ENCODE measurements at regions not wholly inside any gene's neighbourhood (a gene's known extent, or its start where the extent isn't known, plus 50 kb on each side); places are given as distances from the start of the nearest gene placed in this dataset.
A peak's percentile ranks its signal among the peaks of the same experiment; 100 is the strongest.

DNA sequence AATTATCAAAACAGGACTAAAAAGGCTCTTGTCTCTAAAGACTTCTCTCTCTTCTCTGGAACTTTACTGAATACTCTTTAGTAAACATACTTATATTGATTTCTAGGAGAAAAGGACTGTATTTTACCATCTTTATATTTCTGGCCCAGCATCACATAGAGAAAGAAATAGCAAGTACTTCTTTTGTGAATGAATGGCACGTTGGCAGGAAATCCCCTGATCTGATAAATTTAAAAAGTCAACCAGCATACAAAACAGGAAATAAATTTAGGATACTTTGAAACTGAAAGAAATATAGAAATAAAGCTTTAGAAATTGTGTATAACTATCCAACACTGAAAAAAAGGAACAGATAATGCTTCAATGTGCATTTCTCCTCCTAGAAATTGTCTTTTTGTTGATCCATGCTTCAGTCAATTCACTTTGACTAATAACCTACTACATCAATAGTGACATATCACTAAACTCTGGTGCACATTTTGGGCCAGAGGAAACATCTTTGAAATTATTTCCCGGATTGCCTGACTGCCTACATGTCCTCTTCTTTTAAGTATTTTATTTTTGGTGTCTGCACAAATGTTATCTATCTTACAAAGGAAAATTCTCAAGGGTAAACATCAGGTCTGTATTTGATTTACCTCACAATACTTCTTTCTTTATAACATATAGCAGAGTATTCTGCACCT, 183.5 kb upstream of the FSTL5 start:
- DNase-seq: no peak

DNA sequence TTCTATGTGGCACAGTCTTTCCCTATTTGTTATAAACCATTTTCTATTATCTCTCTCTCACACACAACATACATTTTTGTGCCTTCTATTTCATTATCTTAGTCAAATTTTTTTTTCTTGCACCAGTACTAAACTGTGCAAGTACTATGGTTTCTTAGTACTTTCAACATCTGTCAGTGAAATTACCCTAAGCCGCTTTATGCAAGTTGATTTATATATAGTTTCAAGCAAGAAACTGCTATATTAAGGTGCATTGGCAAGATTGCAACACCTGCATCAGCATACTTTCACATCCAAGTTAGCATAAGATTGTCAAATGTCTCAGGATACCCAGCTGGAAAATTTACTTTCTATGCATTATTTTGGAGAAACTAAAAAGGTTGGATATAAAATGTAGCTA, 180.2 kb upstream of the FSTL5 start:
- no peak for DNase-seq

DNA sequence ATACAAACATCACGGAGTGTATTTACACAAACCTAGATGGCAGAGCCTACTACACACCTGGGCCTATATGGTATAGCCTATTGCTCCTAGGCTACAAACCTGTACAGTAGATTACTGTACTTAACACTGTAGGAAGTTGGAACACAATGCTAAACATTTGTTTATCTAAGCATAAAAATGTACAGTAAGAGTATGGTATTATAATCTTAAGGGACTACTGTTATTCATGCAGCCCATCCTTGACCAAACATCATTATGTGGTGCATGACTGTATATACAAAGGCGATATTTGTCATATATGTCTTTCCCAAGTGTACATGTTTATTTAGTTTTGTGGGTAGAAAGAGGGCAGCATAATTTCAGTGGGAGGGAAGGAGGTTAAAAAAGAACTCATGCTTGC, 177.7 kb upstream of the FSTL5 start:
- DNase-seq: no peak

- no peak for DNase-seq
These were observed 160.1 kb upstream of the FSTL5 start for GRCh38 chr4:162323919-162324318.

DNA sequence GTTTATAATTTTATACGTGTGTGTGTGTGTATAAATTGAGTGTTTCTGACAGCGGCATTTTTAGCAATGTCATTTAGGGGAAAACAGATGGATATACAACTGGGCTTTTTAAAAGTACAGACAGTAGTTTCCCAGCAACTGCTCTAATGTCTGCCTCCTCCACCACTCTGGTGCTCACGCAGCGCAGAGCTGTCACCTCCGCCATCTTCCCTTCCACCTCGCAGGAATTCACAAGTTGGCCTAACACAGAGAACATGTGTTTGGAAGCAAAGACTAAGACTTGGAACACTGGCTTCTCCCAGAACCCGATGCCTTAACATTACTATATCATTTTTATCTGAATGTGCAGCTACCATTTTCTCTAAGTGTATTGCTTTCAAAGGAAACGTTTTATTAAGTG, 158.3 kb upstream of the FSTL5 start:
- no peak for DNase-seq

DNA sequence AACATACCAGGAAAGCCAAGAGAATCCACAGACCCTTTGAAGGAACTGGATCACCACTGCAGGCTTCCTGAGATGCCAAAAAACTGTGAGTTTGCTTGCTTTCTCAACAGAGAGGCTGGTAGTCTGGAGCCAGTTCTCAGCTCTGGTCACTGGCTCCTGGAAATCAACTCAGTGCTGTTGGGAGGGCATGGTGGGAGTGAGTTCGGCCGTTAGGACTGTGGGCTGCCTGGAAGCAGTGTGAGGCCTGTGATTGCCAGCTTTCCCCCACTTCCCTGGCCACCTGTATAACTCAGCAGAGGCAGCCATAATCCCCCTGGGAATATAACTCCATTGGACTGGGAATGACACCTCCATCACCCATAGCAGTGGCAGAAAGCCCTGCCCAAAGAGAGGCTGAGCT, 122.0 kb upstream of the FSTL5 start:
- DNase-seq: no peak

- no peak for DNase-seq
These were observed 118.9 kb upstream of the FSTL5 start for GRCh38 chr4:162282684-162283083.

GRCh38 chr4:162274354-162274753, 110.6 kb upstream of the FSTL5 start:
- peak; percentile 65 to 68 for DNase-seq

GRCh38 chr4:162272215-162272614, 108.4 kb upstream of the FSTL5 start:
- no peak for DNase-seq

DNA sequence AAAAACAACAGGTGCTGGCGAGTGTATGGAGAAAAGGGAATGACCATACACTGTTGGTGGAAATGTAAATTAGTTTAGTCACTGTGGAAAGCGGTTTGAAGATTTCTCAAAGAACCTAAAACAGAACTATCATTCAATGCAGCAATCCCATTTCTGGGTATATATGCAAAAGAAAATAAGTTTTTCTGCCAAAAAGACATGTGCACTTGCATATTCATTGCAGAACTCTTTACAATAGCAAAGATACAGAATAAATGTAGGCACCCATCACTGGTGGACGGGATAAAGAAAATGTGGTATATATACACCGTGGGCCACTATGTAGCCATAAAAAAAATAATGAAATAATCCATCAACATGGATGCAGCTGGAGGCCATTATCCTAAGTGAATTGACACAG, 105.1 kb upstream of the FSTL5 start:
- no peak for DNase-seq

GRCh38 chr4:162265802-162266201, 102.0 kb upstream of the FSTL5 start:
- no peak for DNase-seq

- no peak for DNase-seq
These were observed 81.3 kb upstream of the FSTL5 start for GRCh38 chr4:162245051-162245450.

GRCh38 chr4:162241857-162242256, 78.1 kb upstream of the FSTL5 start:
- no peak for DNase-seq

DNA sequence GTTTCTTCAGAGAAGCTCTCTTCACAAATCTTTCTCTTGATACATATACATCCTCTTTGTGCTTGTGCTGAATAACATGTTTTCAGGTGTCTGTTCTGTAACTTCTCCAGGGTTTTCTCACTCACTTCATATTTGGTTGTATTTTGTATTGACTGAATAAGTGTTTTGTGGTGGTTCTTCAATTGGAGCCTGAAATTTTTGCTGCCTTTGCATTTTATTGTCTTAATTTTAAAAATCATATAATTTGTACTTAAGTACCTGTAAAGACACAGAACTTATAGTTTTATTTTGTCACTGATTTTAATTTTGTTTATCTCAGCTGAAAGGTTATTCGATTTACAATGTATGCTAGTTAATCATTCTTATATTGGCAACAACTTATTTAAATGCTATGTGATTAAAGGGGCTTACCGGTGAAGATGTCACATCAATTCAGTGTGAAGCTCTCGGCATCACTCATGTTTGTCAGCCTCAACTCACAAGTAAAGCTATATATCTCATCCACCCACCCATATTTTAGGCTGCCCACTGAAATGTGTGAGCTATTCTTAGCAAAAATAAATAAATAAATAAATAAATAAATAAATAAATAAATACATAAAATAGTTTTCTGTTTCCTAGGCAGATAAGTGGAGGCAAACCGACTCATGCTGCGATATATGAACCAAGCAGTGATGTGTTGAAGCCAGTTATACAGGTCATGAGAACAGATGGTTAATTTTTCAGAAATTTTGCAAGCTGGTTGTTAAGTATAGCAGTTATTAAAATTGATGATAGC, 76.4 kb upstream of the FSTL5 start:
- no peak for DNase-seq

- DNase-seq: no peak
These were observed 73.9 kb upstream of the FSTL5 start for GRCh38 chr4:162237676-162238075.

- no peak for DNase-seq
These were observed 70.8 kb upstream of the FSTL5 start for GRCh38 chr4:162234595-162234994.

- no peak for DNase-seq
These were observed 68.5 kb upstream of the FSTL5 start for GRCh38 chr4:162232349-162232748.

DNA sequence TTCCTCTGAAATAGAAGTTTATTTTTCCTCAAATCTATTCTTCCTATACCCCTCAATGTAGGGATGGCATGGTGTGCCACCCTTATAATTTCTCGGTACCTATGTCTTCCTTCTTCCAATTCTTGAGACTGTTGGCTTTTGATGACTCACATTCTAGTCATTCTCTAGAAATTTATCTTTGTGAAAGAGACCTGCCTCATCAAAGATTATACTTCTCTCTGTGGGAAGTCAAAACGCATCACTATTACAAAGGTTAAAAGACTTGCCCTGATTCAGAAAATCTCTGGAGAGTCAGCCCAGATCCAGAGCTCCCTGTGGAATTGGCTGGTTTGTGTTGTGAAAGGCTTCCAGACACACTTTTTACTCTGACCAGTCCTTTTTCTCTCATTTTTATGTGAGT, 65.9 kb upstream of the FSTL5 start:
- no peak for DNase-seq

DNA sequence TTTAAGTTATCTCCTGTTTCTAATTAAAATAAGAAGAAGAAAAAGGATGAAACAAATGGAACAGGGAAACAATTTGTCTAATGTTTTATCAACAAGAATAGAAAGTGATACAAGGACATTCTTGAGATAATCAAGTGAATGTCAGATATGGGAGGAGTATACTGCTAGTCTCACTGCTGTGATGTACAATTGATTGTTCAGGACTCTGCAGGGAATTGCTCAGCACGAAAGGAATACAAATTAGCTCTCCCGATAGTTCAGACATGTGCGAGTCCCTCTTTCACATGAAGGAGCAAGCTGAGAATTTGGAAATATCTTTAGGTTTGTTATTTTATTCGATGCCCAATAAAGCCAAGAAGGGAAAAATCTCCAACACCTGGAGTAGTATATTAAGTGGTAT, 57.3 kb upstream of the FSTL5 start:
- no peak for DNase-seq
